Right lobe of liver (tissue), 4 donors: ENCODE measurements at regions not wholly inside any gene's neighbourhood (a gene's known extent, or its start where the extent isn't known, plus 50 kb on each side); places are given as distances from the start of the nearest gene placed in this dataset.

ENCODE experiments used
- CTCF ChIP-seq, 4 donors: fragments of 200-600 bp in 3 of 4; fragments of 450-650 bp in 1 of 4; IDR thresholded peaks; one replicate each; pipeline versions ENCODE4 v1.5.1 to v1.8.0; 2016 to 2022; ENCODE audit warnings: antibody characterized with exemption in 4 of 4, mild to moderate bottlenecking in 2 of 4
- POLR2A ChIP-seq: fragments of 450-650 bp; IDR thresholded peaks from one replicate; pipeline ENCODE4 v1.6.1; 2017; ENCODE audit warnings: antibody characterized with exemption, mild to moderate bottlenecking
- donor health status: DM: no; HTN: no; CAD: no.
- donor health status: DM: no; HTN: no; CAD: no.
- donor health status: DM: no; HTN: yes; CAD: no.

DNA sequence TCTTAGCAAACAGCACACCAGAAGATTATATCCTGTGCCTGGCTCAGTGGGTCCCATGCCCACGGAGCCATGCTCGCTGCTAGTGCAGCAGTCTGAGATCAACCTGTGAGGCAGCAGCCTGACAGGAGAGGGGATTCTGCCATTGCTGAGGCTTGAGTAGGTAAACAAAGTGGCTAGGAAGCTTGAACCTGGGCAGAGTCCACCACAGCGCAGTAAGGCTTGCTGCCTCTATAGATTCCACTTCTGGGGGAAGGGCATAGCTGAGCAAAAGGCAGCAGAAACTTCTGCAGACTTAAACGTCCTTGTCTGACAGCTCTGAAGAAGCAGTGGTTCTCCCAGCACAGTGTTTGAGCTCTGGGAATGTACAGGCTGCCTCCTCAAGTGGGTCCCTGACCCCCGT is 210.3 kb downstream of the RMST start:
- TF ChIP-seq POLR2A (no peak), CTCF (IDR thresholded peaks at IDR 0.05) (no peak)
